K562 (cell line): ENCODE measurements at regions not wholly inside any gene's neighbourhood (a gene's known extent, or its start where the extent isn't known, plus 50 kb on each side); places are given as distances from the start of the nearest gene placed in this dataset.

Experiments used
- FIP1L1 ChIP-seq: fragments of 200-400 bp; formaldehyde crosslinking; IDR thresholded peaks from 2 replicates; pipeline ENCODE4 v1.6.1; 2018; ENCODE audit warnings: mild to moderate bottlenecking, low read depth, low read length; ENCODE audit not compliant: poor library complexity, severe bottlenecking
- HEY1 ChIP-seq: fragments of 250-450 bp; sonication (Bioruptor Pico); IDR thresholded peaks from 2 replicates; pipeline ENCODE4 v1.5.0; 2020; ENCODE audit warnings: mild to moderate bottlenecking, moderate library complexity, borderline replicate concordance
- HNRNPH1 ChIP-seq: fragments of 200-400 bp; formaldehyde crosslinking; optimal IDR thresholded peaks from 2 replicates; pipeline ENCODE3; 2017; ENCODE audit warnings: low read depth, mild to moderate bottlenecking, low read length, moderate library complexity
- JUNB ChIP-seq: fragments of 450-650 bp; formaldehyde crosslinking; conservative IDR thresholded peaks from 2 replicates; pipeline ENCODE4 v1.4.0; 2020; ENCODE audit warnings: mild to moderate bottlenecking
- PURB ChIP-seq: sonication (generic); formaldehyde crosslinking; IDR thresholded peaks from 2 replicates; pipeline ENCODE4 v1.9.0; 2021; ENCODE audit warnings: low read depth, mild to moderate bottlenecking, missing genetic modification reagents
- RCOR1 ChIP-seq, 2 experiments: IDR thresholded peaks; 2 replicates each; pipeline ENCODE4 v1.6.1; 2012; ENCODE audit warnings: low read depth in 2 of 2, low read length in 2 of 2, borderline replicate concordance in 1 of 2, improper control_type of control experiment in 1 of 2
- SNIP1 ChIP-seq: fragments of 450-650 bp; IDR thresholded peaks from 2 replicates; pipeline ENCODE4 v1.7.1; 2017; ENCODE audit warnings: low read depth, mild to moderate bottlenecking
- SNRNP70 ChIP-seq: fragments of 200-400 bp; formaldehyde crosslinking; optimal IDR thresholded peaks from 2 replicates; pipeline ENCODE3; 2017; ENCODE audit warnings: low read depth, low read length
- SRSF3 ChIP-seq: fragments of 200-400 bp; formaldehyde crosslinking; IDR thresholded peaks from 2 replicates; pipeline ENCODE4 v1.6.1; 2016; ENCODE audit warnings: mild to moderate bottlenecking, low read length, moderate library complexity; ENCODE audit not compliant: insufficient read depth
- ZEB2 ChIP-seq: fragments of 450-650 bp; IDR thresholded peaks from 2 replicates; pipeline ENCODE4 v1.6.1; 2016
- ZNF133 ChIP-seq: fragments of 250-450 bp; sonication (Bioruptor Pico); IDR thresholded peaks from 2 replicates; pipeline ENCODE4 v1.4.0; 2020; ENCODE audit warnings: mild to moderate bottlenecking
- ZNF354B ChIP-seq: fragments of 250-450 bp; sonication (Bioruptor Pico); IDR thresholded peaks from 2 replicates; pipeline ENCODE4 v1.4.0; 2020
- ZNF584 ChIP-seq: fragments of 200-800 bp; sonication (Bioruptor generic); IDR thresholded peaks from 2 replicates; pipeline ENCODE4 v1.6.1; 2016; ENCODE audit warnings: low read depth, mild to moderate bottlenecking, missing genetic modification characterization, missing compliant biosample characterization
- ZZZ3 ChIP-seq: fragments of 450-650 bp; IDR thresholded peaks from 2 replicates; pipeline ENCODE4 v1.6.1; 2016; ENCODE audit warnings: antibody characterized with exemption, mild to moderate bottlenecking, moderate library complexity
- TF ChIP-seq, protein P1 (sequence below): fragments of 450-650 bp; IDR thresholded peaks from 2 replicates; pipeline ENCODE4 v1.6.1; 2016; ENCODE audit warnings: borderline replicate concordance
- TF ChIP-seq, protein P2 (sequence below): fragments of 450-650 bp; IDR thresholded peaks from 2 replicates; pipeline ENCODE4 v1.6.1; 2018; ENCODE audit not compliant: partially characterized antibody
- TF ChIP-seq, protein P3 (sequence below): fragments of 250-450 bp; sonication (Bioruptor Pico); IDR thresholded peaks from 2 replicates; pipeline ENCODE4 v1.6.1; 2021; ENCODE audit warnings: mild to moderate bottlenecking
- TF ChIP-seq, protein P4 (sequence below): fragments of 450-650 bp; formaldehyde crosslinking; IDR thresholded peaks from 2 replicates; pipeline ENCODE4 v1.4.0; 2020; ENCODE audit warnings: mild to moderate bottlenecking, mixed read lengths
- TF ChIP-seq, protein P5 (sequence below): sonication (generic); formaldehyde crosslinking; IDR thresholded peaks from 2 replicates; pipeline ENCODE4 v1.8.0; 2022; ENCODE audit warnings: missing genetic modification reagents, mild to moderate bottlenecking, moderate library complexity, borderline replicate concordance

DNA sequence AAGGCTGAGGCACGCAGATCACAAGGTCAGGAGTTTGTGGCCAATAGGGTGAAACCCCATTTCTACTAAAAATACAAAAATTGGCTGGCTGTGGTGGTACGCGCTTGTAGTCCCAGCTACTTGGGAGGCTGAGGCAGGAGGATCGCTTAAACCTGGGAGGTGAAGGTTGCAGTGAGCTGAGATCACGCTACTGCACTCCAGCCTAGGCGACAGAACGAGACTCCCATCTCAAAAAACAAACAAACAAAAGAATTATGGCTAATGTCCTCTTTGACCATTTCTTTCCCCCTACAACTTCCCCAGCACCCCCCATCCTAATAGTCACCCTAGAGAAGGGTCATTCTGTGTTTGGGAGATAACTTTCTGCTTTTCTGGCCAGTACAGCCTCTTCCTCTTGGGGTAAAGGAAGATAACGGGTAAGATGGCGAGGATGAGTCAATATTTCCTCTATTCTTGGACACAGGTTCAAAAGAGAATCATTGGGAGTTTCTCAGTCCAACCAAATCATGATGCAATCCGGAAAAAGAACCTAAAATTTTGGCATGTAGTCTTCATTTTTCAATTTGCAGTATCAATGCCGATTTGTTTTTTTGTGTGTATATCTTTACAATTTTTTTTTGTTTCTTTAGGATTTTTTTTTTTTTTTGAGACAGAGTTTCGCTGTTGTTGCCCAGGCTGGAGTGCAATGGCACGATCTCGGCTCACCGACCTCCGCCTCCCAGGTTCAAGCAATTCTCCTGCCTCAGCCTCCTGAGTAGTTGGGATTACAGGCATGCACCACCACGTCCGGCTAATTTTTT, 107.6 kb upstream of the MED13 start (continued):
- TF ChIP-seq, protein P1, sequence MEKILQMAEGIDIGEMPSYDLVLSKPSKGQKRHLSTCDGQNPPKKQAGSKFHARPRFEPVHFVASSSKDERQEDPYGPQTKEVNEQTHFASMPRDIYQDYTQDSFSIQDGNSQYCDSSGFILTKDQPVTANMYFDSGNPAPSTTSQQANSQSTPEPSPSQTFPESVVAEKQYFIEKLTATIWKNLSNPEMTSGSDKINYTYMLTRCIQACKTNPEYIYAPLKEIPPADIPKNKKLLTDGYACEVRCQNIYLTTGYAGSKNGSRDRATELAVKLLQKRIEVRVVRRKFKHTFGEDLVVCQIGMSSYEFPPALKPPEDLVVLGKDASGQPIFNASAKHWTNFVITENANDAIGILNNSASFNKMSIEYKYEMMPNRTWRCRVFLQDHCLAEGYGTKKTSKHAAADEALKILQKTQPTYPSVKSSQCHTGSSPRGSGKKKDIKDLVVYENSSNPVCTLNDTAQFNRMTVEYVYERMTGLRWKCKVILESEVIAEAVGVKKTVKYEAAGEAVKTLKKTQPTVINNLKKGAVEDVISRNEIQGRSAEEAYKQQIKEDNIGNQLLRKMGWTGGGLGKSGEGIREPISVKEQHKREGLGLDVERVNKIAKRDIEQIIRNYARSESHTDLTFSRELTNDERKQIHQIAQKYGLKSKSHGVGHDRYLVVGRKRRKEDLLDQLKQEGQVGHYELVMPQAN, result no peak
- TF ChIP-seq FIP1L1 (no peak), ZNF133 (CRISPR knock-in tag) (no peak), JUNB (CRISPR knock-in tag) (peak; percentile 68; the same call in 1 of the 2 replicates), SNIP1 (no peak), RCOR1 (IDR thresholded peaks at IDR 0.05; ENCODE audit: borderline replicate concordance in 1 of 2, low read depth in 2 of 2, low read length in 2 of 2) (peak in 1 of 2 experiments; percentile 93; a peak in 2 of 4 replicates), SRSF3 (no peak), SNRNP70 (no peak), ZNF354B (CRISPR knock-in tag) (no peak), HEY1 (no peak; the same call in 1 of the 2 replicates), ZNF584 (CRISPR knock-in tag) (peak; percentile 91), HNRNPH1 (no peak), PURB (CRISPR knock-in tag) (no peak), ZZZ3 (no peak), ZEB2 (peak; percentile 55; the same call in 1 of the 2 replicates)
- TF ChIP-seq, protein P2, sequence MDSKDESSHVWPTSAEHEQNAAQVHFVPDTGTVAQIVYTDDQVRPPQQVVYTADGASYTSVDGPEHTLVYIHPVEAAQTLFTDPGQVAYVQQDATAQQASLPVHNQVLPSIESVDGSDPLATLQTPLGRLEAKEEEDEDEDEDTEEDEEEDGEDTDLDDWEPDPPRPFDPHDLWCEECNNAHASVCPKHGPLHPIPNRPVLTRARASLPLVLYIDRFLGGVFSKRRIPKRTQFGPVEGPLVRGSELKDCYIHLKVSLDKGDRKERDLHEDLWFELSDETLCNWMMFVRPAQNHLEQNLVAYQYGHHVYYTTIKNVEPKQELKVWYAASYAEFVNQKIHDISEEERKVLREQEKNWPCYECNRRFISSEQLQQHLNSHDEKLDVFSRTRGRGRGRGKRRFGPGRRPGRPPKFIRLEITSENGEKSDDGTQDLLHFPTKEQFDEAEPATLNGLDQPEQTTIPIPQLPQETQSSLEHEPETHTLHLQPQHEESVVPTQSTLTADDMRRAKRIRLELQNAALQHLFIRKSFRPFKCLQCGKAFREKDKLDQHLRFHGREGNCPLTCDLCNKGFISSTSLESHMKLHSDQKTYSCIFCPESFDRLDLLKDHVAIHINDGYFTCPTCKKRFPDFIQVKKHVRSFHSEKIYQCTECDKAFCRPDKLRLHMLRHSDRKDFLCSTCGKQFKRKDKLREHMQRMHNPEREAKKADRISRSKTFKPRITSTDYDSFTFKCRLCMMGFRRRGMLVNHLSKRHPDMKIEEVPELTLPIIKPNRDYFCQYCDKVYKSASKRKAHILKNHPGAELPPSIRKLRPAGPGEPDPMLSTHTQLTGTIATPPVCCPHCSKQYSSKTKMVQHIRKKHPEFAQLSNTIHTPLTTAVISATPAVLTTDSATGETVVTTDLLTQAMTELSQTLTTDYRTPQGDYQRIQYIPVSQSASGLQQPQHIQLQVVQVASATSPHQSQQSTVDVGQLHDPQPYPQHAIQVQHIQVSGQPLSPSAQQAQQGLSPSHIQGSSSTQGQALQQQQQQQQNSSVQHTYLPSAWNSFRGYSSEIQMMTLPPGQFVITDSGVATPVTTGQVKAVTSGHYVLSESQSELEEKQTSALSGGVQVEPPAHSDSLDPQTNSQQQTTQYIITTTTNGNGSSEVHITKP, result peak; percentile 49
- TF ChIP-seq, protein P3, sequence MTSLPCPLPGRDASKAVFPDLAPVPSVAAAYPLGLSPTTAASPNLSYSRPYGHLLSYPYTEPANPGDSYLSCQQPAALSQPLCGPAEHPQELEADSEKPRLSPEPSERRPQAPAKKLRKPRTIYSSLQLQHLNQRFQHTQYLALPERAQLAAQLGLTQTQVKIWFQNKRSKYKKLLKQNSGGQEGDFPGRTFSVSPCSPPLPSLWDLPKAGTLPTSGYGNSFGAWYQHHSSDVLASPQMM, result no peak
- TF ChIP-seq, protein P4, sequence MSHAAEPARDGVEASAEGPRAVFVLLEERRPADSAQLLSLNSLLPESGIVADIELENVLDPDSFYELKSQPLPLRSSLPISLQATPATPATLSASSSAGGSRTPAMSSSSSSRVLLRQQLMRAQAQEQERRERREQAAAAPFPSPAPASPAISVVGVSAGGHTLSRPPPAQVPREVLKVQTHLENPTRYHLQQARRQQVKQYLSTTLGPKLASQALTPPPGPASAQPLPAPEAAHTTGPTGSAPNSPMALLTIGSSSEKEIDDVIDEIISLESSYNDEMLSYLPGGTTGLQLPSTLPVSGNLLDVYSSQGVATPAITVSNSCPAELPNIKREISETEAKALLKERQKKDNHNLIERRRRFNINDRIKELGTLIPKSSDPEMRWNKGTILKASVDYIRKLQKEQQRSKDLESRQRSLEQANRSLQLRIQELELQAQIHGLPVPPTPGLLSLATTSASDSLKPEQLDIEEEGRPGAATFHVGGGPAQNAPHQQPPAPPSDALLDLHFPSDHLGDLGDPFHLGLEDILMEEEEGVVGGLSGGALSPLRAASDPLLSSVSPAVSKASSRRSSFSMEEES (CRISPR knock-in tag), result no peak
- TF ChIP-seq, protein P5, sequence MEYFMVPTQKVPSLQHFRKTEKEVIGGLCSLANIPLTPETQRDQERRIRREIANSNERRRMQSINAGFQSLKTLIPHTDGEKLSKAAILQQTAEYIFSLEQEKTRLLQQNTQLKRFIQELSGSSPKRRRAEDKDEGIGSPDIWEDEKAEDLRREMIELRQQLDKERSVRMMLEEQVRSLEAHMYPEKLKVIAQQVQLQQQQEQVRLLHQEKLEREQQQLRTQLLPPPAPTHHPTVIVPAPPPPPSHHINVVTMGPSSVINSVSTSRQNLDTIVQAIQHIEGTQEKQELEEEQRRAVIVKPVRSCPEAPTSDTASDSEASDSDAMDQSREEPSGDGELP (CRISPR knock-in tag), result no peak
